Neural cell (in vitro differentiated cells): ENCODE measurements at regions not wholly inside any gene's neighbourhood (a gene's known extent, or its start where the extent isn't known, plus 50 kb on each side); places are given as distances from the start of the nearest gene placed in this dataset.

Experiments
- H2AFZ ChIP-seq: fragments of 200-600, 300-800 bp; sonication (generic), shearing (Covaris generic); 2 replicates; pipeline ENCODE4 v1.6.0; 2014; ENCODE audit warnings: low read depth, mild to moderate bottlenecking, antibody characterized with exemption, low read length, moderate library complexity
- H3F3A ChIP-seq: fragments of 200-600 bp; shearing (Covaris generic); 2 replicates; pipeline ENCODE4 v1.6.1; 2016; ENCODE audit warnings: mild to moderate bottlenecking, moderate library complexity, mixed read lengths, antibody characterized with exemption, low read length; ENCODE audit not compliant: insufficient read depth, poor library complexity, severe bottlenecking
- H3K27ac ChIP-seq: fragments of 200-600, 300-800 bp; sonication (generic), shearing (Covaris generic); 2 replicates; pipeline ENCODE4 v1.5.1; 2014; ENCODE audit warnings: mild to moderate bottlenecking, low read length, moderate library complexity
- H3K27me3 ChIP-seq: fragments of 300-800, 200-600 bp; sonication (generic), shearing (Covaris generic); 2 replicates; pipeline ENCODE4 v1.6.0; 2014; ENCODE audit warnings: mild to moderate bottlenecking, low read depth, low read length, moderate library complexity; ENCODE audit not compliant: insufficient read depth
- H3K36me3 ChIP-seq: fragments of 300-800, 200-600 bp; sonication (generic), shearing (Covaris generic); 2 replicates; pipeline ENCODE4 v1.5.1; 2014; ENCODE audit warnings: mild to moderate bottlenecking, antibody characterized with exemption, low read length, moderate library complexity; ENCODE audit not compliant: insufficient read depth
- H3K4me2 ChIP-seq: fragments of 300-800, 200-600 bp; sonication (generic), shearing (Covaris generic); 2 replicates; pipeline ENCODE4 v1.6.0; 2014; ENCODE audit warnings: mild to moderate bottlenecking, low read length
- H3K4me3 ChIP-seq: fragments of 300-800, 200-600 bp; sonication (generic), shearing (Covaris generic); 2 replicates; pipeline ENCODE4 v1.5.1; 2014; ENCODE audit warnings: mild to moderate bottlenecking, low read length, moderate library complexity
- H3K79me2 ChIP-seq: fragments of 200-600 bp; shearing (Covaris generic); replicated peaks from 2 replicates; pipeline ENCODE4 v1.6.0; 2014; ENCODE audit warnings: mild to moderate bottlenecking, low read length, moderate library complexity; ENCODE audit not compliant: insufficient read depth
- H3K9ac ChIP-seq: fragments of 300-800, 200-600 bp; sonication (generic), shearing (Covaris generic); 2 replicates; pipeline ENCODE4 v1.6.1; 2016; ENCODE audit warnings: mild to moderate bottlenecking, low read length, mixed read lengths
- H3K9me2 ChIP-seq: fragments of 200-600 bp; shearing (Covaris generic); 2 replicates; pipeline ENCODE4 v1.6.1; 2016; ENCODE audit warnings: mild to moderate bottlenecking, low read length, mixed read lengths; ENCODE audit not compliant: insufficient read depth
- H3K9me3 ChIP-seq: fragments of 200-600, 300-800 bp; sonication (generic), shearing (Covaris generic); 2 replicates; pipeline ENCODE4 v1.6.1; 2016; ENCODE audit warnings: mild to moderate bottlenecking, mixed run types, low read length, moderate library complexity, mixed read lengths
- H4K20me1 ChIP-seq: fragments of 200-600 bp; shearing (Covaris generic); 2 replicates; pipeline ENCODE4 v1.6.1; 2016; ENCODE audit warnings: mild to moderate bottlenecking, mixed run types; ENCODE audit not compliant: insufficient read depth
- EP300 ChIP-seq: fragments of 450-650 bp; conservative IDR thresholded peaks from 2 replicates; pipeline ENCODE4 v1.6.1; 2014; ENCODE audit warnings: antibody characterized with exemption, mild to moderate bottlenecking, moderate library complexity; ENCODE audit not compliant: poor library complexity, severe bottlenecking
- EZH2 ChIP-seq: fragments of 200-600, 300-800 bp; shearing (Covaris generic), sonication (generic); IDR thresholded peaks from 2 replicates; pipeline ENCODE4 v1.6.1; 2014; ENCODE audit warnings: antibody characterized with exemption, low read length, borderline replicate concordance, mild to moderate bottlenecking; ENCODE audit not compliant: insufficient read depth, poor library complexity, severe bottlenecking
- MXI1 ChIP-seq: fragments of 450-650 bp; conservative IDR thresholded peaks from 2 replicates; pipeline ENCODE4 v1.6.1; 2014; ENCODE audit warnings: antibody characterized with exemption, mild to moderate bottlenecking; ENCODE audit not compliant: poor library complexity, severe bottlenecking
- POLR2AphosphoS5 ChIP-seq: IDR thresholded peaks from 2 replicates; pipeline ENCODE4 v1.6.1; 2012
- RAD21 ChIP-seq: fragments of 450-650 bp; conservative IDR thresholded peaks from 2 replicates; pipeline ENCODE4 v1.6.1; 2014; ENCODE audit warnings: antibody characterized with exemption, mild to moderate bottlenecking, moderate library complexity
- REST ChIP-seq: IDR thresholded peaks from 2 replicates; pipeline ENCODE4 v1.6.1; 2012; ENCODE audit warnings: borderline replicate concordance
- SMC3 ChIP-seq: fragments of 450-650 bp; conservative IDR thresholded peaks from 2 replicates; pipeline ENCODE4 v1.6.1; 2014; ENCODE audit warnings: antibody characterized with exemption, mild to moderate bottlenecking, moderate library complexity; ENCODE audit not compliant: poor library complexity
- TAF1 ChIP-seq: IDR thresholded peaks from 2 replicates; pipeline ENCODE4 v1.6.1; 2012; ENCODE audit warnings: low read depth
- TF ChIP-seq, protein P1 (sequence below): fragments of 450-650 bp; IDR thresholded peaks from 2 replicates; pipeline ENCODE4 v1.5.1; 2014; ENCODE audit warnings: antibody characterized with exemption, mild to moderate bottlenecking, moderate library complexity; ENCODE audit not compliant: poor library complexity, severe bottlenecking

- no peak overlapping the region for H2AFZ ChIP-seq
- no peak overlapping the region for H3K4me2 ChIP-seq
- no peak overlapping the region for H3K9ac ChIP-seq
- H4K20me1 ChIP-seq, result no peaks in the 10 kb centered on the region
- no peak overlapping the region for H3K4me3 ChIP-seq
- no peak overlapping the region for H3K27ac ChIP-seq
- no peaks in the 10 kb centered on the region for H3K27me3 ChIP-seq
- H3K9me3 ChIP-seq, result no peaks in the 10 kb centered on the region
- H3F3A ChIP-seq, result no peaks in the 10 kb centered on the region
- no peak for TF ChIP-seq RAD21
- no peak for TF ChIP-seq EP300
- no peak for TF ChIP-seq SMC3
- TF ChIP-seq, protein P1, sequence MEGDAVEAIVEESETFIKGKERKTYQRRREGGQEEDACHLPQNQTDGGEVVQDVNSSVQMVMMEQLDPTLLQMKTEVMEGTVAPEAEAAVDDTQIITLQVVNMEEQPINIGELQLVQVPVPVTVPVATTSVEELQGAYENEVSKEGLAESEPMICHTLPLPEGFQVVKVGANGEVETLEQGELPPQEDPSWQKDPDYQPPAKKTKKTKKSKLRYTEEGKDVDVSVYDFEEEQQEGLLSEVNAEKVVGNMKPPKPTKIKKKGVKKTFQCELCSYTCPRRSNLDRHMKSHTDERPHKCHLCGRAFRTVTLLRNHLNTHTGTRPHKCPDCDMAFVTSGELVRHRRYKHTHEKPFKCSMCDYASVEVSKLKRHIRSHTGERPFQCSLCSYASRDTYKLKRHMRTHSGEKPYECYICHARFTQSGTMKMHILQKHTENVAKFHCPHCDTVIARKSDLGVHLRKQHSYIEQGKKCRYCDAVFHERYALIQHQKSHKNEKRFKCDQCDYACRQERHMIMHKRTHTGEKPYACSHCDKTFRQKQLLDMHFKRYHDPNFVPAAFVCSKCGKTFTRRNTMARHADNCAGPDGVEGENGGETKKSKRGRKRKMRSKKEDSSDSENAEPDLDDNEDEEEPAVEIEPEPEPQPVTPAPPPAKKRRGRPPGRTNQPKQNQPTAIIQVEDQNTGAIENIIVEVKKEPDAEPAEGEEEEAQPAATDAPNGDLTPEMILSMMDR, result no peak
- no peak for TF ChIP-seq POLR2AphosphoS5
- no peak for TF ChIP-seq MXI1
- TF ChIP-seq EZH2, result no peak
- TF ChIP-seq REST, result no peak
- H3K36me3 ChIP-seq, result no peaks in the 10 kb centered on the region
- no peaks in the 10 kb centered on the region for H3K79me2 ChIP-seq
- H3K9me2 ChIP-seq, result no peaks in the 10 kb centered on the region
Observed at GRCh38 chr11:26234451-26234850, 97.5 kb upstream of the ANO3 start.

- Histone ChIP-seq H3K9ac (no peak overlapping the region), H3K36me3 (no peaks in the 10 kb centered on the region), H3K27me3 (no peaks in the 10 kb centered on the region), H3K4me3 (no peak overlapping the region), H3K9me3 (no peaks in the 10 kb centered on the region), H3F3A (no peaks in the 10 kb centered on the region), H4K20me1 (no peaks in the 10 kb centered on the region), H3K4me2 (no peak overlapping the region), H3K79me2 (no peaks in the 10 kb centered on the region), H3K9me2 (no peaks in the 10 kb centered on the region), H2AFZ (no peak overlapping the region), H3K27ac (no peak overlapping the region)
- TF ChIP-seq RAD21 (no peak), SMC3 (no peak), TAF1 (no peak), EP300 (no peak), MXI1 (no peak), POLR2AphosphoS5 (no peak), EZH2 (no peak), REST (no peak)
- TF ChIP-seq, protein P1, result no peak
Observed at GRCh38 chr11:26243426-26243825, 88.5 kb upstream of the ANO3 start.
